ENCODE measurements at regions not wholly inside any gene's neighbourhood (a gene's known extent, or its start where the extent isn't known, plus 50 kb on each side); places are given as distances from the start of the nearest gene placed in this dataset.

DNA sequence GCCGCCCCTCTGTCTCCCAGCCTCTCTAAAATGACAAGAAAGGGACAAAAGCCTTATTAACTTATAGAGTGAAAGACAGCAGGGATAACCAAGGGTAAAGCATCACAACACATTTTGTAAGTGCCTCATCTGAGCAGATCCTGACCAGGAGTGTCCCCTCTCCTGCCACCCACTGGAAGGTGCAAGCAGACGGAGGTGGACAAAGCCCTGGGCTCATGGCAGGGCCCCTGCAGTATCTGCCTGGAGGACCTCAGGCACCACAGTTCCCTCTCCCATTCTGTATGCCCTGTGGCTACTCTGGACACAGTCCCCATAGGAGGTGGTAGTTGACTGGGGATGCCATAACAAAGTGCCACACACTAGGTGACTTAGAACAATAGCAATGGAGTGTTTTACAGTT is 319.8 kb downstream of the GADD45G start:
- no peak overlapping the region for H3K4me3 ChIP-seq (ENCODE audit: low read length)
- Mint-ChIP-seq H3K4me1 (ENCODE audit: low read depth) (peaks cover 6% of the 10 kb centered on the region), H3K27me3 (peaks cover 15% of the 10 kb centered on the region), H3K27ac (no peak overlapping the region), H3K9me3 (no peaks in the 10 kb centered on the region), H3K36me3 (ENCODE audit: low read depth) (no peaks in the 10 kb centered on the region), H3K4me3 (no peak overlapping the region)
- DNase-seq (no peak), ATAC-seq (ENCODE audit: poor library complexity) (no peak)
- intact Hi-C loops (cut with DNase I, micrococcal nuclease), result loop anchor here (1.0 to 5.0 kb wide), 2 partner anchors 178 to 321 kb away; no protein-coding TSS in a partner anchor
- TF ChIP-seq, protein P1, sequence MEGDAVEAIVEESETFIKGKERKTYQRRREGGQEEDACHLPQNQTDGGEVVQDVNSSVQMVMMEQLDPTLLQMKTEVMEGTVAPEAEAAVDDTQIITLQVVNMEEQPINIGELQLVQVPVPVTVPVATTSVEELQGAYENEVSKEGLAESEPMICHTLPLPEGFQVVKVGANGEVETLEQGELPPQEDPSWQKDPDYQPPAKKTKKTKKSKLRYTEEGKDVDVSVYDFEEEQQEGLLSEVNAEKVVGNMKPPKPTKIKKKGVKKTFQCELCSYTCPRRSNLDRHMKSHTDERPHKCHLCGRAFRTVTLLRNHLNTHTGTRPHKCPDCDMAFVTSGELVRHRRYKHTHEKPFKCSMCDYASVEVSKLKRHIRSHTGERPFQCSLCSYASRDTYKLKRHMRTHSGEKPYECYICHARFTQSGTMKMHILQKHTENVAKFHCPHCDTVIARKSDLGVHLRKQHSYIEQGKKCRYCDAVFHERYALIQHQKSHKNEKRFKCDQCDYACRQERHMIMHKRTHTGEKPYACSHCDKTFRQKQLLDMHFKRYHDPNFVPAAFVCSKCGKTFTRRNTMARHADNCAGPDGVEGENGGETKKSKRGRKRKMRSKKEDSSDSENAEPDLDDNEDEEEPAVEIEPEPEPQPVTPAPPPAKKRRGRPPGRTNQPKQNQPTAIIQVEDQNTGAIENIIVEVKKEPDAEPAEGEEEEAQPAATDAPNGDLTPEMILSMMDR (IDR thresholded peaks at IDR 0.05), result no peak
- POLR2A ChIA-PET, result interaction anchor here (1.7 kb wide), 1 partner anchor 322 kb away, joined by 5 read pairs; no protein-coding TSS in a partner anchor
- H3K27me3 ChIP-seq (ENCODE audit: control insufficient read depth in 1 of 2, insufficient read depth in 2 of 2, low read length in 2 of 2), result peaks cover 0 to 3% of the 10 kb centered on the region in 2 experiments
- CTCF ChIA-PET, result no interaction called here
- H3K36me3 ChIP-seq (ENCODE audit: insufficient read depth, low read length), result no peaks in the 10 kb centered on the region
- H3K27ac ChIP-seq (ENCODE audit: low read depth in 1 of 2, low read length in 2 of 2), result no peak overlapping the region
- H3K9me3 ChIP-seq (ENCODE audit: control insufficient read depth in 1 of 2, insufficient read depth in 1 of 2, low read length in 2 of 2), result no peaks in the 10 kb centered on the region
- peaks cover 8% of the 10 kb centered on the region for H3K4me1 ChIP-seq (ENCODE audit: insufficient read depth, low read length)

DNA sequence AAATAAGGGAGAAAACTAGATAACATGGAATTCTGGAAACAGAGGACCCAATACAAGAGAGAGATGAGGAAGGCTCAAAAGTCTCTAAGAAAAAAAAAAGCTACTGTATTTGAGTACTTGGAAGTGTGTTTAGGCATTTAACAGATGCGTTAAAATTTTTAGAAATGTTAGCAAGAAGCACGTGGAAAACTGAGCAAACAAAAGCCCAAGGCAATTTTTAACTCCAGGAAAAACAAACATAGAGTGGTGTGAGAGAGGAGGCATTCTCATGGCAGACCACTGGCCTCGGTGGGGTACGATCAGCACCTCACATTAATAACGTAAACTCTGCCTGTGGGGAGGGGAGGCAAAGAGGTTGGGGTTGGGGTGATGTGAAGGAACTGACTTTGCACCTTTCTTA is 321.4 kb downstream of the GADD45G start:
- Mint-ChIP-seq H3K4me1 (ENCODE audit: low read depth) (peaks cover 16% of the 10 kb centered on the region), H3K27ac (no peak overlapping the region), H3K4me3 (no peak overlapping the region), H3K36me3 (ENCODE audit: low read depth) (no peaks in the 10 kb centered on the region), H3K27me3 (peaks cover 6% of the 10 kb centered on the region), H3K9me3 (no peaks in the 10 kb centered on the region)
- TF ChIP-seq, protein P1 (IDR thresholded peaks at IDR 0.05), result no peak
- CTCF ChIA-PET, result no interaction called here
- Histone ChIP-seq H3K27ac (ENCODE audit: low read depth in 1 of 2, low read length in 2 of 2) (no peak overlapping the region), H3K27me3 (ENCODE audit: control insufficient read depth in 1 of 2, insufficient read depth in 2 of 2, low read length in 2 of 2) (peaks cover 0 to 5% of the 10 kb centered on the region in 2 experiments), H3K36me3 (ENCODE audit: insufficient read depth, low read length) (no peaks in the 10 kb centered on the region), H3K9me3 (ENCODE audit: control insufficient read depth in 1 of 2, insufficient read depth in 1 of 2, low read length in 2 of 2) (no peaks in the 10 kb centered on the region), H3K4me1 (ENCODE audit: insufficient read depth, low read length) (peaks cover 8% of the 10 kb centered on the region), H3K4me3 (ENCODE audit: low read length) (no peak overlapping the region)
- no peak for ATAC-seq (ENCODE audit: poor library complexity)
- intact Hi-C loops (cut with DNase I, micrococcal nuclease), result no loop called here
- POLR2A ChIA-PET, result no interaction called here
- no peak for DNase-seq

DNA sequence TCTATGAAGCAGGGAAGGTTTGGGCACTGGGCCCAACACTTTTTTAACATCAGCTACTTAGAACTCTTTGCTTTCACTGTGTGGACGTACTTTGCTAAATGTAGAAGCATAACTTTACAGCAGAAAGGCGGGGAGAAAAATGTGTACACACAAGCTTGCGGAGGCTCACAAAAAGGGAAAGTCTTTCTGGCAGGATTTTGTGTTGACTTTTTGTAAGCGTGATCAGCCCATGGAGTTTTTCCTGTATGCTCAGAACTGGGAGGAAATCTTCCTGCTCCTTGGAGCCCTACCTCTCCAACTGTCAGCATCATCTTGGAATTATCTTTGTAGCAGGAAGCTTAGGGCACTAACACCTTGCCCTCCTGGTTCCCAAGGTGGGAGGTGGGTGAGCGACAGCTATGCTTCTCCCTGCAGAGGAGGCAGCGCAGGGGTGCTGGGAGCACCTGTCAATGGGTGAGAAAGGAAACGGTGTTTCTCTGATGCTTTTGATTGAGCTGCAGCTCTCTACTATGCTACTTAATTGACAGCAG is 321.9 kb downstream of the GADD45G start:
- Mint-ChIP-seq H3K4me1 (ENCODE audit: low read depth) (peaks cover 16% of the 10 kb centered on the region), H3K4me3 (no peak overlapping the region), H3K27me3 (peaks cover 6% of the 10 kb centered on the region), H3K36me3 (ENCODE audit: low read depth) (no peaks in the 10 kb centered on the region), H3K9me3 (no peaks in the 10 kb centered on the region), H3K27ac (no peak overlapping the region)
- DNase-seq (no peak), ATAC-seq (ENCODE audit: poor library complexity) (no peak)
- CTCF ChIA-PET, result no interaction called here
- no peaks in the 10 kb centered on the region for H3K9me3 ChIP-seq (ENCODE audit: control insufficient read depth in 1 of 2, insufficient read depth in 1 of 2, low read length in 2 of 2)
- TF ChIP-seq, protein P1 (IDR thresholded peaks at IDR 0.05), result no peak
- intact Hi-C loops (cut with DNase I, micrococcal nuclease), result no loop called here
- POLR2A ChIA-PET, result no interaction called here
- H3K4me3 ChIP-seq (ENCODE audit: low read length), result no peak overlapping the region
- peaks cover 0 to 5% of the 10 kb centered on the region in 2 experiments for H3K27me3 ChIP-seq (ENCODE audit: control insufficient read depth in 1 of 2, insufficient read depth in 2 of 2, low read length in 2 of 2)
- no peak overlapping the region for H3K27ac ChIP-seq (ENCODE audit: low read depth in 1 of 2, low read length in 2 of 2)
- H3K36me3 ChIP-seq (ENCODE audit: insufficient read depth, low read length), result no peaks in the 10 kb centered on the region
- peaks cover 8% of the 10 kb centered on the region for H3K4me1 ChIP-seq (ENCODE audit: insufficient read depth, low read length)

Measured in CD4-positive, alpha-beta T cell (primary cell).